ENCODE measurements at regions not wholly inside any gene's neighbourhood (a gene's known extent, or its start where the extent isn't known, plus 50 kb on each side); places are given as distances from the start of the nearest gene placed in this dataset.

DNA sequence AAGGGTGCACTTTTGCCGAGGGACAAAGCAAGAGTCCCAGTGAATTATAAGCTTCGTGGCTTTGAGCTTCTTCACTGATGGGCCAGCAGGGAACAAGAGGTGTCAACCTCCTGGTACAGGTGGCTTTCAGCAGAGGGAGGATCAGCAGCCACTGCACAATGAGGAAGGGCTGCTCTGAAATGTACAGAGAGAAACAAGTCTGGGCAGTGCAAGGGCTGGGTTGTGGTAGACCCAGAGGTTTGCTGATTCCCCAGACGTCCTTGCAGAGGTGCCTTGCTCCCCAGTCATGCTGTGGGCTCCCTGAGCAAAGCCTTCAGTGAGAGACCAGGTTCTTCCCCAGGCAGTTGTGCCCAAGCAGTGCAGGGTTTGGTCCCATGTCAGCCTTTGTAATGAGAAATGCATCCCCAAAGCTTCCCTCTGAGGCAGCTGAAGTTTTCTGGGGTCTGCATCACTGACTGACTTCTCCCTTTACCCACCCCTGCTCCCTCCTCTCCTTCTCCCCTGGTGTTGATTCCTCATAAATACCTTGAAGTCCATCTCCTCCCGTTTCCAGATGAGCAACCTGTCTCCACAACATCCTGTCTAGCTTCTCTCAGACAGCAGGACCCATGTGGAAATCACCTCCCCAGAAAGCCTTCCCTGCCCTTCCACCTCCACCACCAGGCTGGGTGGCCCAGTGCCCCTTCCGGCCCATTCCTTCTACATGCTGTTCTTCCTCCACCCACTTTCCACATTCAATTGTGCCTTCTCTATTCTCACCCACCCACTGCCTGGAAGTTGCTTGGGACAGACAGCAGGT is 599.6 kb upstream of the ADAMTS16 start:
- no peaks in the 10 kb centered on the region for H3K27me3 Mint-ChIP-seq
- no peaks in the 10 kb centered on the region for H3K36me3 Mint-ChIP-seq (ENCODE audit: low read depth)
- ATAC-seq (no peak), DNase-seq (no peak)
- TF ChIP-seq, protein P1, sequence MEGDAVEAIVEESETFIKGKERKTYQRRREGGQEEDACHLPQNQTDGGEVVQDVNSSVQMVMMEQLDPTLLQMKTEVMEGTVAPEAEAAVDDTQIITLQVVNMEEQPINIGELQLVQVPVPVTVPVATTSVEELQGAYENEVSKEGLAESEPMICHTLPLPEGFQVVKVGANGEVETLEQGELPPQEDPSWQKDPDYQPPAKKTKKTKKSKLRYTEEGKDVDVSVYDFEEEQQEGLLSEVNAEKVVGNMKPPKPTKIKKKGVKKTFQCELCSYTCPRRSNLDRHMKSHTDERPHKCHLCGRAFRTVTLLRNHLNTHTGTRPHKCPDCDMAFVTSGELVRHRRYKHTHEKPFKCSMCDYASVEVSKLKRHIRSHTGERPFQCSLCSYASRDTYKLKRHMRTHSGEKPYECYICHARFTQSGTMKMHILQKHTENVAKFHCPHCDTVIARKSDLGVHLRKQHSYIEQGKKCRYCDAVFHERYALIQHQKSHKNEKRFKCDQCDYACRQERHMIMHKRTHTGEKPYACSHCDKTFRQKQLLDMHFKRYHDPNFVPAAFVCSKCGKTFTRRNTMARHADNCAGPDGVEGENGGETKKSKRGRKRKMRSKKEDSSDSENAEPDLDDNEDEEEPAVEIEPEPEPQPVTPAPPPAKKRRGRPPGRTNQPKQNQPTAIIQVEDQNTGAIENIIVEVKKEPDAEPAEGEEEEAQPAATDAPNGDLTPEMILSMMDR (IDR thresholded peaks at IDR 0.05) = no peak
- H3K9me3 Mint-ChIP-seq = peaks cover 4% of the 10 kb centered on the region
- no peak overlapping the region for H3K27ac Mint-ChIP-seq
- H3K4me1 Mint-ChIP-seq (ENCODE audit: low read depth) = no peaks in the 10 kb centered on the region
- ChIA-PET POLR2A (no interaction called here), CTCF (no interaction called here)
- intact Hi-C loops (cut with micrococcal nuclease) = no loop called here
- no peak overlapping the region for H3K4me3 Mint-ChIP-seq

DNA sequence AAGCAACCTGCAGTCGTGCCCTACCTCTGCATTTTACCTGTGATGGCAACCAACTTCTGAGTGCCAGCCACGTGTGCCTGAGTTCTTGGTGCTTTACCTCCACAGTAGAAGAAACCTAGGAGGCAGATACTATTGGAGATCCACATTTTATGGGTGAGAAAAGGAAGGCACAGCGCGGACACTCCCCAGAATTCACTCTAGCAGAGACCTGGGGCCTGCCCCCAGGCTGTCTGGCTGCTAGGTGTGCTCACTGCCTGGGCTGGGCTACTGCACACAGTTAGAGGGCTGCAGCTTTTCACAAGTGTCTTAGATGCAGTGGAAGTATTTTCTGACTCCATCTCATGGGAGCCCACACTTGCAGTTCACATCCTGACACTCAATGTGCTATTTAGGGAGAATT is 598.8 kb upstream of the ADAMTS16 start:
- no peaks in the 10 kb centered on the region for H3K36me3 Mint-ChIP-seq (ENCODE audit: low read depth)
- no peaks in the 10 kb centered on the region for H3K27me3 Mint-ChIP-seq
- H3K27ac Mint-ChIP-seq = no peak overlapping the region
- intact Hi-C loops (cut with micrococcal nuclease) = no loop called here
- ChIA-PET CTCF (no interaction called here), POLR2A (interaction anchor here (0.6 kb wide), 1 partner anchor 1588 kb away, joined by 6 read pairs; no protein-coding TSS in a partner anchor)
- H3K9me3 Mint-ChIP-seq = peaks cover 4% of the 10 kb centered on the region
- ATAC-seq (no peak), DNase-seq (no peak)
- no peak overlapping the region for H3K4me3 Mint-ChIP-seq
- H3K4me1 Mint-ChIP-seq (ENCODE audit: low read depth) = no peaks in the 10 kb centered on the region
- TF ChIP-seq, protein P1 (IDR thresholded peaks at IDR 0.05) = no peak

DNA sequence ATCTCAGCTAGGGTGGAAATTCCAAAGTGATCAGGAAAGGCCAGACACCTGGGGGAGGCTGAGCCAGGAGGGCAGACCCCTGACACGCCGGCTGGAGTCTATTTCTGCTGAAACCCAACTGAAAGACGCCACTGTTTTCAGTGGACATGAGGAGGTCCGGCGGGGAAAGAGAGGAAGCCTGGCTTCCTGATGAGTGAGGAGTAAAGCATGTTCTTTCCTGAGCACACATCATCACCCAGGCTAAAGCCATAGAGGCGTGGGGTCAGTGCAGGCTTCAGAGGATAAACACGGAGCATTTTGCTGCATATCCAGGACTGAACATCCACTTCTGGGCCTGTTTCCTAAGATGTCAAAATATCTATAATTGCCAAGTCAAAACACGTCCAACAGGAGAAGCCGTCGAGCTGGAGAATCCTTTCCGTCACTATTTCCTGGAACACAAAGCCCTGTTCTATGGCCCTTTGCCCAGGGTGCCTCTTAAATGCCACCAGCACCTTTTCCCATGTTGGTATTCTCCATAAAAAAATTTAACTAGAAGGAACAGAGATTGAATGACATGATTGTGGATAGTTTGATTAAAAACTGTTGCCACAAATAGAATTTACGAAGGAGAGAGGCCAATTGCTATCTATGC is 597.9 kb upstream of the ADAMTS16 start:
- Mint-ChIP-seq H3K9me3 (peaks cover 4% of the 10 kb centered on the region), H3K4me1 (ENCODE audit: low read depth) (no peaks in the 10 kb centered on the region), H3K27ac (no peak overlapping the region), H3K27me3 (no peaks in the 10 kb centered on the region), H3K4me3 (no peak overlapping the region), H3K36me3 (ENCODE audit: low read depth) (no peaks in the 10 kb centered on the region)
- intact Hi-C loops (cut with micrococcal nuclease) = no loop called here
- CTCF ChIA-PET = no interaction called here
- TF ChIP-seq, protein P1 (IDR thresholded peaks at IDR 0.05) = no peak
- ATAC-seq (no peak), DNase-seq (no peak)
- POLR2A ChIA-PET = no interaction called here

DNA sequence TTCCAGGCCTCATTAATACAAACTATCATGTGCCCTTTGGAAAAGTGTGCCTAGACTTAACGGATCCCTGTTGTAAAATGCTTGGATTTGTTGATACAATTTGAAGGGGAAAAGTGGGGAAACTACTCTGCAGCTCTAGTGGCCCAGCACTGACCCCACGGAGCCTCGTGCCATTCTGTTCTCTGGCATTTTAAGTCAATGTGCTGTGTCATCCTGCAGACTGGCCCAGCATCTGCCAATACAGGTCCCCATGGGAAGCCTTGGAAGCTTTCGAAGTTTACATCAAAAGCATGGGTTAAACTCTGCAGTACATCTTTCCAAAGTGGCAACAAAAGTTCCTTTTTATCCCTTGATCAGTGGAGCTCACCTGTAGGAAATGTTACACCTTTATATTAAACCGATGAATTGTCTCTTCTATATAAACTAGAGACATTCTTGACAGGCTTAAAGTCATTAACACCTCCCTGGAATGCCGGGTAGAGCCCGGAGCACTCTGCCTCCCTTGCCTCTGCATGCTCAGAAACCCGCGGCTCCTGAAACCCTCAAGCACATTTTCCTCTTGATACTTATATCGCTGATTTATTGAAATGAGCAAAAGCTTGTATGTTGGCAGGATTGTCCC is 596.0 kb upstream of the ADAMTS16 start:
- TF ChIP-seq, protein P1 (IDR thresholded peaks at IDR 0.05) = no peak
- CTCF ChIA-PET = no interaction called here
- no peaks in the 10 kb centered on the region for H3K4me1 Mint-ChIP-seq (ENCODE audit: low read depth)
- POLR2A ChIA-PET = no interaction called here
- H3K27ac Mint-ChIP-seq = no peak overlapping the region
- intact Hi-C loops (cut with micrococcal nuclease) = no loop called here
- DNase-seq (no peak), ATAC-seq (no peak)
- peaks cover 1% of the 10 kb centered on the region for H3K9me3 Mint-ChIP-seq
- H3K27me3 Mint-ChIP-seq = no peaks in the 10 kb centered on the region
- H3K36me3 Mint-ChIP-seq (ENCODE audit: low read depth) = no peaks in the 10 kb centered on the region
- no peak overlapping the region for H3K4me3 Mint-ChIP-seq

DNA sequence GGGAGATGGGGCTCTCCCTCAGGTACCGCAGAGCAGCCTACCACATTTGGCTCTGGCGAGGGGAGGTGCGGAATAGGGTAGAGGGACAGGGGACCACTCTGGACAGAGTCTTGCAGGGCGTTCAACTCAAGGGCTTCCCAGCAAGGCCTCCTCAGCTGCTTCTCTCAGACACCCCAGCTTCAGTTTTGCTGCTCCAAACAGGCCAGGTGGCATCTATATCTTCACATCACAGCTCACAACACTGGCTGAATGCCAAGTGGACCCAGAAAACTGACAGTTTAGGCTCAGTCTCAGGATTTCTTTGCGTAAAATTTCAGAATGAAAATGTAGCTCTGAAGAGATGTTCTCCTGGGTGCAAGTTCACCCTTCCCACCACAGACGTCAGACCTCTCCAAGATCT is 592.6 kb upstream of the ADAMTS16 start:
- no peaks in the 10 kb centered on the region for H3K36me3 Mint-ChIP-seq (ENCODE audit: low read depth)
- ATAC-seq (no peak), DNase-seq (no peak)
- CTCF ChIA-PET = interaction anchor here (0.6 kb wide), 1 partner anchor 118 kb away, joined by 3 read pairs; no protein-coding TSS in a partner anchor
- no peak overlapping the region for H3K4me3 Mint-ChIP-seq
- H3K27me3 Mint-ChIP-seq = no peaks in the 10 kb centered on the region
- POLR2A ChIA-PET = no interaction called here
- H3K9me3 Mint-ChIP-seq = peaks cover 3% of the 10 kb centered on the region
- H3K27ac Mint-ChIP-seq = no peak overlapping the region
- no peaks in the 10 kb centered on the region for H3K4me1 Mint-ChIP-seq (ENCODE audit: low read depth)
- TF ChIP-seq, protein P1 (IDR thresholded peaks at IDR 0.05) = no peak
- intact Hi-C loops (cut with micrococcal nuclease) = no loop called here
